ENCODE measurements at regions not wholly inside any gene's neighbourhood (a gene's known extent, or its start where the extent isn't known, plus 50 kb on each side); places are given as distances from the start of the nearest gene placed in this dataset.

GRCh38 chr5:142517840-142518239 is 168.1 kb downstream of the FGF1 start:
- no peak for ATAC-seq
- TF ChIP-seq GLIS3 (CRISPR knock-in tag; IDR thresholded peaks at IDR 0.05) (no peak), SNAI2 (CRISPR knock-in tag; IDR thresholded peaks at IDR 0.05) (no peak), ZNF70 (CRISPR knock-in tag; IDR thresholded peaks at IDR 0.05) (no peak), CSRNP3 (CRISPR knock-in tag; IDR thresholded peaks at IDR 0.05) (no peak), OSR1 (CRISPR knock-in tag; IDR thresholded peaks at IDR 0.05) (no peak), PATZ1 (CRISPR knock-in tag; IDR thresholded peaks at IDR 0.05; ENCODE audit: borderline replicate concordance) (no peak), RARB (CRISPR knock-in tag; IDR thresholded peaks at IDR 0.05) (no peak), CREB5 (CRISPR knock-in tag; IDR thresholded peaks at IDR 0.05; ENCODE audit: low read depth) (no peak), ZFP3 (CRISPR knock-in tag; IDR thresholded peaks at IDR 0.05) (no peak), ZC3H10 (CRISPR knock-in tag; IDR thresholded peaks at IDR 0.05) (no peak), ISL1 (CRISPR knock-in tag; IDR thresholded peaks at IDR 0.05) (no peak), ARNTL (CRISPR knock-in tag; IDR thresholded peaks at IDR 0.05; ENCODE audit: borderline replicate concordance, low read depth) (no peak), ESRRG (CRISPR knock-in tag; IDR thresholded peaks at IDR 0.05) (no peak), BACH2 (CRISPR knock-in tag; IDR thresholded peaks at IDR 0.05; ENCODE audit: borderline replicate concordance) (no peak), CSDC2 (CRISPR knock-in tag; IDR thresholded peaks at IDR 0.05) (no peak)

GRCh38 chr5:142516732-142517131 is 169.2 kb downstream of the FGF1 start:
- TF ChIP-seq ZFP30 (CRISPR knock-in tag; IDR thresholded peaks at IDR 0.05) (no peak), CSRNP3 (CRISPR knock-in tag; IDR thresholded peaks at IDR 0.05) (no peak), CSDC2 (CRISPR knock-in tag; IDR thresholded peaks at IDR 0.05) (no peak), TOX (CRISPR knock-in tag; IDR thresholded peaks at IDR 0.05; ENCODE audit: borderline replicate concordance) (no peak), PATZ1 (CRISPR knock-in tag; IDR thresholded peaks at IDR 0.05; ENCODE audit: borderline replicate concordance) (no peak), ZNF565 (CRISPR knock-in tag; conservative IDR thresholded peaks at IDR 0.05; ENCODE audit: low read depth) (no peak), ZNF8 (CRISPR knock-in tag; IDR thresholded peaks at IDR 0.05) (no peak), OSR1 (CRISPR knock-in tag; IDR thresholded peaks at IDR 0.05) (no peak), GLIS3 (CRISPR knock-in tag; IDR thresholded peaks at IDR 0.05) (no peak)
- no peak for ATAC-seq

GRCh38 chr5:142515036-142515435 is 170.9 kb downstream of the FGF1 start:
- TF ChIP-seq ZFP30 (CRISPR knock-in tag; IDR thresholded peaks at IDR 0.05) (no peak), TOX (CRISPR knock-in tag; IDR thresholded peaks at IDR 0.05; ENCODE audit: borderline replicate concordance) (no peak), PPARA (CRISPR knock-in tag; IDR thresholded peaks at IDR 0.05; ENCODE audit: borderline replicate concordance) (no peak), ZC3H10 (CRISPR knock-in tag; IDR thresholded peaks at IDR 0.05) (no peak), CREB5 (CRISPR knock-in tag; IDR thresholded peaks at IDR 0.05; ENCODE audit: low read depth) (no peak), POU6F1 (CRISPR knock-in tag; IDR thresholded peaks at IDR 0.05; ENCODE audit: borderline replicate concordance, low read depth) (no peak), BACH2 (CRISPR knock-in tag; IDR thresholded peaks at IDR 0.05; ENCODE audit: borderline replicate concordance) (no peak), ARNTL (CRISPR knock-in tag; IDR thresholded peaks at IDR 0.05; ENCODE audit: borderline replicate concordance, low read depth) (no peak), TCF4 (CRISPR knock-in tag; IDR thresholded peaks at IDR 0.05; ENCODE audit: borderline replicate concordance) (no peak), CSRNP3 (CRISPR knock-in tag; IDR thresholded peaks at IDR 0.05) (no peak), RARB (CRISPR knock-in tag; IDR thresholded peaks at IDR 0.05) (no peak), SNAI2 (CRISPR knock-in tag; IDR thresholded peaks at IDR 0.05) (no peak), ZNF565 (CRISPR knock-in tag; conservative IDR thresholded peaks at IDR 0.05; ENCODE audit: low read depth) (no peak)
- ATAC-seq: no peak

All from SK-N-SH treated with all-trans-retinoic acid at 6 μM for 48 hours (cell line).